ENCODE measurements at regions not wholly inside any gene's neighbourhood (a gene's known extent, or its start where the extent isn't known, plus 50 kb on each side); places are given as distances from the start of the nearest gene placed in this dataset.

- H3K27ac ChIP-seq (ENCODE audit: low read depth in 1 of 2, low read length in 1 of 2) = no peak overlapping the region
- H3K36me3 ChIP-seq (ENCODE audit: control insufficient read depth in 4 of 4, insufficient read depth in 4 of 4, low read length in 4 of 4) = no peaks in the 10 kb centered on the region
- WGBS, 2 donors = 32 to 58% methylated on average over 1 of the region's 1 CpG
- ATAC-seq (ENCODE audit: insufficient read depth, low FRiP score) = no peak
- peaks cover 0 to 10% (median 0%) of the 10 kb centered on the region in 5 donors for H3K4me1 ChIP-seq (ENCODE audit: control insufficient read depth in 5 of 5, insufficient read depth in 5 of 5, low read length in 5 of 5)
- H3K9me3 ChIP-seq (ENCODE audit: control insufficient read depth in 4 of 4, insufficient read depth in 3 of 4, low read length in 3 of 4) = no peaks in the 10 kb centered on the region
- H3K27me3 ChIP-seq (ENCODE audit: control insufficient read depth in 3 of 3, insufficient read depth in 3 of 3, low read length in 2 of 3) = no peaks in the 10 kb centered on the region
- no peak overlapping the region for H3K9ac ChIP-seq (ENCODE audit: insufficient read depth in 1 of 2, low read length in 2 of 2)
- no peak overlapping the region for H3K4me3 ChIP-seq
- DNase-seq = no peak
- no peak for TF ChIP-seq CTCF (IDR thresholded peaks at IDR 0.05; ENCODE audit: control extremely low read depth, extremely low read depth)
These were observed 262.4 kb downstream of the HHIPL2 start for GRCh38 chr1:222285526-222285925.

- H3K9ac ChIP-seq (ENCODE audit: insufficient read depth in 1 of 2, low read length in 2 of 2) = no peak overlapping the region
- TF ChIP-seq CTCF (IDR thresholded peaks at IDR 0.05; ENCODE audit: control extremely low read depth, extremely low read depth) = no peak
- H3K4me1 ChIP-seq (ENCODE audit: control insufficient read depth in 5 of 5, insufficient read depth in 5 of 5, low read length in 5 of 5) = peaks cover 0 to 10% (median 0%) of the 10 kb centered on the region in 5 donors
These were observed 263.4 kb downstream of the HHIPL2 start for GRCh38 chr1:222284466-222284865.

GRCh38 chr1:222283147-222283768, 264.6 kb downstream of the HHIPL2 start:
- Histone ChIP-seq H3K36me3 (ENCODE audit: control insufficient read depth in 4 of 4, insufficient read depth in 4 of 4, low read length in 4 of 4) (no peaks in the 10 kb centered on the region), H3K27ac (ENCODE audit: low read depth in 1 of 2, low read length in 1 of 2) (no peak overlapping the region), H3K9ac (ENCODE audit: insufficient read depth in 1 of 2, low read length in 2 of 2) (no peak overlapping the region), H3K27me3 (ENCODE audit: control insufficient read depth in 3 of 3, insufficient read depth in 3 of 3, low read length in 2 of 3) (no peaks in the 10 kb centered on the region), H3K4me1 (ENCODE audit: control insufficient read depth in 5 of 5, insufficient read depth in 5 of 5, low read length in 5 of 5) (peaks cover 0 to 10% (median 0%) of the 10 kb centered on the region in 5 donors), H3K9me3 (ENCODE audit: control insufficient read depth in 4 of 4, insufficient read depth in 3 of 4, low read length in 3 of 4) (peaks cover 0 to 2% (median 0%) of the 10 kb centered on the region in 4 donors), H3K4me3 (no peak overlapping the region)
- ATAC-seq (ENCODE audit: insufficient read depth, low FRiP score) (no peak), DNase-seq (peak in 2 of 3 donors; percentile 78 to 81)
- TF ChIP-seq CTCF (IDR thresholded peaks at IDR 0.05; ENCODE audit: control extremely low read depth, extremely low read depth) = no peak
- WGBS, 2 donors = 52 to 71% methylated on average over 4 of the region's 4 CpGs

More at GRCh38 chr1:222284466-222284865, 263.4 kb downstream of the HHIPL2 start:
- ATAC-seq (ENCODE audit: insufficient read depth, low FRiP score) (no peak), DNase-seq (no peak)
- Histone ChIP-seq H3K27me3 (ENCODE audit: control insufficient read depth in 3 of 3, insufficient read depth in 3 of 3, low read length in 2 of 3) (no peaks in the 10 kb centered on the region), H3K9me3 (ENCODE audit: control insufficient read depth in 4 of 4, insufficient read depth in 3 of 4, low read length in 3 of 4) (no peaks in the 10 kb centered on the region), H3K36me3 (ENCODE audit: control insufficient read depth in 4 of 4, insufficient read depth in 4 of 4, low read length in 4 of 4) (no peaks in the 10 kb centered on the region), H3K27ac (ENCODE audit: low read depth in 1 of 2, low read length in 1 of 2) (no peak overlapping the region), H3K4me3 (no peak overlapping the region)

GRCh38 chr1:222279591-222279990, 268.3 kb downstream of the HHIPL2 start:
- WGBS, 2 donors = 60 to 64% methylated on average over 3 of the region's 3 CpGs
- DNase-seq (no peak), ATAC-seq (ENCODE audit: insufficient read depth, low FRiP score) (no peak)
- H3K36me3 ChIP-seq (ENCODE audit: control insufficient read depth in 4 of 4, insufficient read depth in 4 of 4, low read length in 4 of 4) = no peaks in the 10 kb centered on the region
- H3K9me3 ChIP-seq (ENCODE audit: control insufficient read depth in 4 of 4, insufficient read depth in 3 of 4, low read length in 3 of 4) = peaks cover 0 to 2% (median 0%) of the 10 kb centered on the region in 4 donors
- no peak for TF ChIP-seq CTCF (IDR thresholded peaks at IDR 0.05; ENCODE audit: control extremely low read depth, extremely low read depth)
- H3K27ac ChIP-seq (ENCODE audit: low read depth in 1 of 2, low read length in 1 of 2) = no peak overlapping the region
- no peak overlapping the region for H3K4me3 ChIP-seq
- H3K27me3 ChIP-seq (ENCODE audit: control insufficient read depth in 3 of 3, insufficient read depth in 3 of 3, low read length in 2 of 3) = no peaks in the 10 kb centered on the region
- H3K9ac ChIP-seq (ENCODE audit: insufficient read depth in 1 of 2, low read length in 2 of 2) = no peak overlapping the region
- peaks cover 0 to 19% (median 0%) of the 10 kb centered on the region in 5 donors for H3K4me1 ChIP-seq (ENCODE audit: control insufficient read depth in 5 of 5, insufficient read depth in 5 of 5, low read length in 5 of 5)

All from lung (tissue), 11 donors.